Peyer's patch (tissue), 4 donors: ENCODE measurements at regions not wholly inside any gene's neighbourhood (a gene's known extent, or its start where the extent isn't known, plus 50 kb on each side); places are given as distances from the start of the nearest gene placed in this dataset.

Source experiments
- DNase-seq, 3 donors: peaks; one replicate each; pipeline ENCODE4 v3.0.0-alpha.2; 2017 to 2019
- H3K27ac ChIP-seq, 4 donors: fragments of 200-600 bp; sonication (generic); one replicate each; pipeline ENCODE4 v1.5.1; 2016 to 2019
- H3K27me3 ChIP-seq, 2 donors: fragments of 200-600 bp; sonication (generic); one replicate each; pipeline ENCODE4 v1.5.1; 2019
- H3K36me3 ChIP-seq, 3 donors: fragments of 200-600 bp; sonication (generic); one replicate each; pipeline ENCODE4 v1.5.1; 2016 to 2019
- H3K4me1 ChIP-seq, 4 donors: fragments of 200-600 bp; sonication (generic); one replicate each; pipeline ENCODE4 v1.5.1; 2016 to 2019
- H3K4me3 ChIP-seq, 4 donors: fragments of 200-600 bp; sonication (generic); 1 replicate in 3 of 4; 2 replicates in 1 of 4; pipeline ENCODE4 v1.5.1; 2016 to 2019; ENCODE audit warnings: mild to moderate bottlenecking in 1 of 4
- H3K9me3 ChIP-seq, 4 donors: fragments of 200-600 bp; sonication (generic); one replicate each; pipeline ENCODE4 v1.5.1; 2016 to 2019; ENCODE audit warnings: mild to moderate bottlenecking in 1 of 4
- CTCF ChIP-seq, 6 experiments: fragments of 450-650 bp in 4 of 6; fragments of 200-600 bp in 2 of 6; sonication (generic) in 1 of 6; IDR thresholded peaks; one replicate each; pipeline ENCODE4 v1.5.1; 2017 to 2019; ENCODE audit warnings: antibody characterized with exemption in 6 of 6, mild to moderate bottlenecking in 3 of 6, moderate library complexity in 1 of 6
- POLR2A ChIP-seq, 2 donors: fragments of 450-650 bp; IDR thresholded peaks; one replicate each; pipeline ENCODE4 v1.5.1; 2017; ENCODE audit warnings: antibody characterized with exemption in 2 of 2, mild to moderate bottlenecking in 2 of 2, moderate library complexity in 2 of 2

- Histone ChIP-seq H3K27me3 (no peaks in the 10 kb centered on the region), H3K27ac (no peak overlapping the region), H3K9me3 (no peaks in the 10 kb centered on the region), H3K36me3 (no peaks in the 10 kb centered on the region), H3K4me1 (no peaks in the 10 kb centered on the region), H3K4me3 (no peak overlapping the region)
- no peak for DNase-seq
- TF ChIP-seq CTCF (IDR thresholded peaks at IDR 0.05) (no peak), POLR2A (IDR thresholded peaks at IDR 0.05) (no peak)
Observed at GRCh38 chr10:125396676-125397075, 236.3 kb upstream of the CTBP2 start.

- Histone ChIP-seq H3K4me1 (no peaks in the 10 kb centered on the region), H3K27me3 (no peaks in the 10 kb centered on the region), H3K36me3 (no peaks in the 10 kb centered on the region), H3K27ac (no peak overlapping the region), H3K9me3 (no peaks in the 10 kb centered on the region), H3K4me3 (no peak overlapping the region)
- TF ChIP-seq CTCF (IDR thresholded peaks at IDR 0.05): no peak
- no peak for TF ChIP-seq POLR2A (IDR thresholded peaks at IDR 0.05)
- DNase-seq: no peak
Observed at GRCh38 chr10:125392609-125393008, 232.2 kb upstream of the CTBP2 start.

GRCh38 chr10:125392154-125392553 lies 231.8 kb upstream of the CTBP2 start:
- H3K4me1 ChIP-seq: no peaks in the 10 kb centered on the region
- no peak overlapping the region for H3K4me3 ChIP-seq
- no peak for DNase-seq
- no peak overlapping the region for H3K27ac ChIP-seq
- H3K36me3 ChIP-seq: no peaks in the 10 kb centered on the region
- H3K27me3 ChIP-seq: no peaks in the 10 kb centered on the region
- no peaks in the 10 kb centered on the region for H3K9me3 ChIP-seq
- TF ChIP-seq CTCF (IDR thresholded peaks at IDR 0.05) (no peak), POLR2A (IDR thresholded peaks at IDR 0.05) (no peak)

- no peak overlapping the region for H3K4me3 ChIP-seq
- no peak for DNase-seq
- no peaks in the 10 kb centered on the region for H3K4me1 ChIP-seq
- TF ChIP-seq CTCF (IDR thresholded peaks at IDR 0.05) (no peak), POLR2A (IDR thresholded peaks at IDR 0.05) (no peak)
- no peaks in the 10 kb centered on the region for H3K9me3 ChIP-seq
- H3K27ac ChIP-seq: no peak overlapping the region
- no peaks in the 10 kb centered on the region for H3K36me3 ChIP-seq
- H3K27me3 ChIP-seq: no peaks in the 10 kb centered on the region
Observed at GRCh38 chr10:125389648-125390047, 229.3 kb upstream of the CTBP2 start.

- no peak overlapping the region for H3K4me3 ChIP-seq
- TF ChIP-seq POLR2A (IDR thresholded peaks at IDR 0.05) (no peak), CTCF (IDR thresholded peaks at IDR 0.05) (no peak)
- no peaks in the 10 kb centered on the region for H3K36me3 ChIP-seq
- H3K4me1 ChIP-seq: no peaks in the 10 kb centered on the region
- no peak for DNase-seq
- no peak overlapping the region for H3K27ac ChIP-seq
- peaks cover 0 to 7% (median 3%) of the 10 kb centered on the region in 4 donors for H3K9me3 ChIP-seq
- H3K27me3 ChIP-seq: no peaks in the 10 kb centered on the region
Observed at GRCh38 chr10:125379592-125379991, 219.2 kb upstream of the CTBP2 start.

- no peaks in the 10 kb centered on the region for H3K36me3 ChIP-seq
- TF ChIP-seq POLR2A (IDR thresholded peaks at IDR 0.05): no peak
- TF ChIP-seq CTCF (IDR thresholded peaks at IDR 0.05): no peak
- peaks cover 0 to 7% (median 3%) of the 10 kb centered on the region in 4 donors for H3K9me3 ChIP-seq
- no peaks in the 10 kb centered on the region for H3K4me1 ChIP-seq
- no peaks in the 10 kb centered on the region for H3K27me3 ChIP-seq
- no peak overlapping the region for H3K4me3 ChIP-seq
- no peak overlapping the region for H3K27ac ChIP-seq
- DNase-seq: no peak
Observed at GRCh38 chr10:125377368-125377767, 217.0 kb upstream of the CTBP2 start.
